A673 (cell line): ENCODE measurements at regions not wholly inside any gene's neighbourhood (a gene's known extent, or its start where the extent isn't known, plus 50 kb on each side); places are given as distances from the start of the nearest gene placed in this dataset.

Experiments
- EZH2 ChIP-seq: fragments of 200-600 bp; sonication (generic); IDR thresholded peaks from 2 replicates; pipeline ENCODE4 v1.6.1; 2017; ENCODE audit warnings: borderline replicate concordance, low read depth, mild to moderate bottlenecking, mixed read lengths, antibody characterized with exemption, low read length; ENCODE audit not compliant: poor library complexity, severe bottlenecking
- TF ChIP-seq, protein P1 (sequence below): fragments of 300-800, 200-600 bp; sonication (generic); conservative IDR thresholded peaks from 2 replicates; pipeline ENCODE4 v1.5.1; 2017; ENCODE audit warnings: low read depth, mild to moderate bottlenecking, antibody characterized with exemption, low read length, moderate library complexity, mixed read lengths

GRCh38 chr17:69735285-69735684, 320.8 kb downstream of the MAP2K6 start:
- TF ChIP-seq EZH2 = no peak
- TF ChIP-seq, protein P1, sequence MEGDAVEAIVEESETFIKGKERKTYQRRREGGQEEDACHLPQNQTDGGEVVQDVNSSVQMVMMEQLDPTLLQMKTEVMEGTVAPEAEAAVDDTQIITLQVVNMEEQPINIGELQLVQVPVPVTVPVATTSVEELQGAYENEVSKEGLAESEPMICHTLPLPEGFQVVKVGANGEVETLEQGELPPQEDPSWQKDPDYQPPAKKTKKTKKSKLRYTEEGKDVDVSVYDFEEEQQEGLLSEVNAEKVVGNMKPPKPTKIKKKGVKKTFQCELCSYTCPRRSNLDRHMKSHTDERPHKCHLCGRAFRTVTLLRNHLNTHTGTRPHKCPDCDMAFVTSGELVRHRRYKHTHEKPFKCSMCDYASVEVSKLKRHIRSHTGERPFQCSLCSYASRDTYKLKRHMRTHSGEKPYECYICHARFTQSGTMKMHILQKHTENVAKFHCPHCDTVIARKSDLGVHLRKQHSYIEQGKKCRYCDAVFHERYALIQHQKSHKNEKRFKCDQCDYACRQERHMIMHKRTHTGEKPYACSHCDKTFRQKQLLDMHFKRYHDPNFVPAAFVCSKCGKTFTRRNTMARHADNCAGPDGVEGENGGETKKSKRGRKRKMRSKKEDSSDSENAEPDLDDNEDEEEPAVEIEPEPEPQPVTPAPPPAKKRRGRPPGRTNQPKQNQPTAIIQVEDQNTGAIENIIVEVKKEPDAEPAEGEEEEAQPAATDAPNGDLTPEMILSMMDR = no peak
